T-helper 1 cell (primary cell): ENCODE measurements at regions not wholly inside any gene's neighbourhood (a gene's known extent, or its start where the extent isn't known, plus 50 kb on each side); places are given as distances from the start of the nearest gene placed in this dataset.
"Not testable (repeated sequence)": the region's sequence is repeated elsewhere in the genome, so short reads cannot be mapped to it uniquely, and the experiment has no call there.

Experiments used
- DNase-seq, 5 donors: peaks; one replicate each; pipeline ENCODE4 v3.0.0-alpha.2; 2012 to 2020

GRCh38 chr3:80705290-80705689 is 937.5 kb upstream of the ROBO1 start:
- no peak for DNase-seq

- no peak for DNase-seq
Observed at GRCh38 chr3:80701349-80701748, 933.6 kb upstream of the ROBO1 start.

- DNase-seq = no peak
Observed at GRCh38 chr3:80697291-80697690, 929.5 kb upstream of the ROBO1 start.

- no peak for DNase-seq
Observed at GRCh38 chr3:80696280-80696679, 928.5 kb upstream of the ROBO1 start.

DNA sequence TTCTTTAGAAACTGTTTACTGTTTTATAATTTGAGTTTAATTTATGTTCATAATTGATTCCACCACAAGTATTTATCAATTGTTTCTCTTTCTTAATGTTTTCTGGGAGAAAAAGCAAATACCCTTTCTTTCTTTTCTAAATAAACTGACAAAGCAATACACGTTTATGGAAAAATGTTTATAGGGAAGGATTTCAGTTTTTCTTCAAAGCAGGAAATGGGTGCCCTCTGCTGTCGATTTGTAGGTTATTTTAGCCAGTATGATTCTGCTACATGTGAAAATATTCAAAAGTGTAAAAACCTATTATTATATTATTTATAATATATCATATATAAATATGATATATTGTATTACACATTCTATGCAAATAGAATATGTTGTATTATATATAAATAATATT is 921.0 kb upstream of the ROBO1 start:
- no peak for DNase-seq

DNA sequence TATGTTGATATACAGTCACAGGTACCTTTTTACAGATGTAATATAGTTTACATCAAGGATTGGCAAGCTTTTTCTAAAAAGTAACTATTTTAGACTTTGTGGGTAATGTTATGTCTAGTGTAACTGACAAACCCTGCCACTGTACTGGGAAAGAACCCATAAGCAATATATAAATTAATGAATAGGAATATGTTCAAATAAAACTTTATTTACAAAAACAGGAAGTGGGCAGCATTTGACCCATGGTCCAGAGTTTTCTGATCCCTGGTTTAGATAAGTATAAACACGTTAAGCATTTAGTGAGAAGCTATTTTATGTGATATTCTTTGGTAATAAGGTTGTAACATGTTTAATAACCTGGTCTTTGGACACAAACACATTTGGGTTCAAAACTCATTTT is 915.2 kb upstream of the ROBO1 start:
- DNase-seq = no peak

- DNase-seq = no peak
Observed at GRCh38 chr3:80682235-80682634, 914.4 kb upstream of the ROBO1 start.

- DNase-seq = no peak
Observed at GRCh38 chr3:80677796-80678195, 910.0 kb upstream of the ROBO1 start.

GRCh38 chr3:80676866-80677265 is 909.1 kb upstream of the ROBO1 start:
- DNase-seq = no peak

DNA sequence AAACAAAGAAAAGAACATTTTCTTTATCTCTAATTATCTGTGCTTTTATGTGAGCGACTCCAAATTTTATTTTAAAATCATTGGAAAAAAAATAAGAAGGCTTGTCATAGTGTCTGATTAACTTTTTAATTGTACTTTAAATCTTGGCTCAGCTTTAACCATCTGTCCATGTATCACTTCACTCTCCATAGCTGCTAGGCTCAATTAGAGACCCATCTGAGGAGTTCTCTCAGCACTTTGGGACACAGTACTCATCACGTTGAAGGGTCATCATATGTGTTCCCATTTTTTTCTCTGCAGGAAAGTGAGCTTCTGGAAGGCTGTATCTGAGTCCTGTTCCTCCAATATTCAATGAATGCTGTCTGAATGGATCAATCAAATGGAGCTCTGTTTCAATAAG is 908.5 kb upstream of the ROBO1 start:
- DNase-seq = no peak

DNA sequence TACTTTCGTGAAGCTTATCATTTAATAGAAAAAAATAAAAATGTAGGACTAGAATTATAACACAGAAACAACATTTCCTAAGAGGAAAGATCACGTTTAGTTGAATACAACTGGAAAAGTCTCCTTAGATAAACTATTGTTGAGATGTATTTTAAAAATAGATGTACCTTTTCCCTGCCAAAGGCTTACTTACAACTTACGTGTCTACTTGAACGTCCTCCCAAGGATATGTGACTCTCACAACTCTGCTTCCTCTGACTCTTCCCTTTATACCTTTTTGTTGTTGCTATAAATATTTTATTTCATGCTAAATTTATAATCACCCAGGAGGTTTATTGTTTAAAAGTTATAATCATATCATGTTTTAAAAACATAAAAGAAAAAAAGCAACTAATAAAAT is 908.0 kb upstream of the ROBO1 start:
- DNase-seq = no peak

DNA sequence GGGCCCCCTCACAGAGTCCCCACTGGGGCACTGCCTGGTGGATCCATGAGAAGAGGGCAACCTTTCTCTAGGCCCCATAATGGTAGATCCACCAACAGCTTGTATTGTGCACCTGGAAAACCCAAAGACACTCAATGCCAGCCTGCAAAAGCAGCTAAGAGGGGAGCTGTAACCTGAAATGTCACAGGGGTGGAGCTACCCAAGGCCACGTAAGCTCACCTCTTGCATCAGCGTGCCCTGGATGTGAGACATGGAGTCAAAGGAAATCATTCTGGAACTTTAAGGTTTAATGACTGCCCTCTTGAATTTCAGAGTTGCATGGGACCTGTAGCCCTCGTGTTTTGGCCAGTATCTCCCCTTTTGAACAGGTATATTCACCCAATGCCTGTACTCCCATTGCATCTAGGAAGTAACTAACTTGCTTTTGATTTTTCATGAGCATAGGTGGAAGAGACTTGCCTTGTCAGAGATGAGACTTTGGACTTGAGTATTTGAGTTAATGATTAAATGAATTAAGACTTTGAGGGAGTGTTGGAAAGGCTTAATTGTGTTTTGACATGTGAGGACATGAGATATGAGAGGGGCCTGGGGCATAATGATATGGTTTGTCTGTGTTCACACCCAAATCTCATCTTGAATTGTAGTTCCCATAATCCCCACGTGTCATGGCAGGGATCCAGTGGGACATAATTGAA is 900.9 kb upstream of the ROBO1 start:
- DNase-seq = no peak

- DNase-seq = no peak
Observed at GRCh38 chr3:80668100-80668499, 900.3 kb upstream of the ROBO1 start.

DNA sequence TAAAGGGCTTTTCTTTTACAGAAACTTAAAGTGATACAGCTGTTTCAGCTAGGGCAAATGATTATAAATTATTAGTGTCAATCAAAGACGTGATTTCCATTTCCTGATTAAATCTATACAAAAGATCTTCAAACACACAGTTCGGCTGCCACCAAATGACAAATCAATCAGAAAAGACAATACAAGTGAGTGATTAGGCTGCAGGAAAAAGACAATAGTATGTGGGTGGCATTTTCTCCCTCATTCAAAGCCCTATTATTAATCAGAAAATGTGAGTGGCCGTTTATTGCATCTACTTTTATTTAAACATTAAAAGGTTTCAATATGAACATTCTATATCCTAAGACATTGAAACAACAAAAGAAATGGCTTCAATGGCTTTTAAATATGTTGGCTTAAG is 895.6 kb upstream of the ROBO1 start:
- DNase-seq = no peak

- no peak for DNase-seq
Observed at GRCh38 chr3:80655216-80655615, 887.4 kb upstream of the ROBO1 start.

DNA sequence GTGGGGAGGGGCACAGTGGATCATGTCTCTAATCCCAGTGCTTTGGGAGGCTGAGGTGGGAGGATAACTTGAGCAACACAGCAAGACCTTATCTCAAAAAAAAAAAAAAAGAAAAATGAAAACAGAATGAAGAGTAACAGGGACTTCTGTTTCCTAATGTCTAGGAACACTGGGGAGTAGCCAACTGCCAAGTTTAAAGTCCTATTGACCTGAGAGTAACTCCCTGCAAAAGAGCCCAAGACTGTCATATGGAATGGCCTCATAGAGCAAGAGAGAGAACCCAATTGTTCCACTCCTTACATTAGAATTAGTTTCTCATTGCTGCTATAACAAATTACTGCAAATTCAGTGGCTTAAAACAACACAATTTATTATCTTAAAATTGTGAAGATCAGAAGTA is 881.4 kb upstream of the ROBO1 start:
- no peak for DNase-seq

DNA sequence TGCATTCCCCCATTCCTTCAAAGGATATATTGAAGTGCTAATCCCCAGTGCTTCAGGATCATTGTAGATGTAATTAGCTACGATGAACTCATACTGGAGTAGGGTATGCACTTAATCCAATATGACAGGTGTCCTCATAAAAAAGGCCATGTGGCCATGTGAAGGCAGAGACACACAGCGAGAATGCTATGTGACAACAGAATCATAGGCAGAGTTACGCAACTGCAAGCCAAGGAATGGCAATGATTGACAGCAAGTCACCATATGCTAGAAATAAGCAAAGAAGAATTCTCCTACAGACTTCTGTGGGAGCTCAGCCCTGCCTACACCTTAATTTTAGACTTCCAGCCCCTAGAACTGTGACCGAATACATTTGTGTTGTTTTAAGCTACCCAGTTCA is 875.6 kb upstream of the ROBO1 start:
- no peak for DNase-seq

DNA sequence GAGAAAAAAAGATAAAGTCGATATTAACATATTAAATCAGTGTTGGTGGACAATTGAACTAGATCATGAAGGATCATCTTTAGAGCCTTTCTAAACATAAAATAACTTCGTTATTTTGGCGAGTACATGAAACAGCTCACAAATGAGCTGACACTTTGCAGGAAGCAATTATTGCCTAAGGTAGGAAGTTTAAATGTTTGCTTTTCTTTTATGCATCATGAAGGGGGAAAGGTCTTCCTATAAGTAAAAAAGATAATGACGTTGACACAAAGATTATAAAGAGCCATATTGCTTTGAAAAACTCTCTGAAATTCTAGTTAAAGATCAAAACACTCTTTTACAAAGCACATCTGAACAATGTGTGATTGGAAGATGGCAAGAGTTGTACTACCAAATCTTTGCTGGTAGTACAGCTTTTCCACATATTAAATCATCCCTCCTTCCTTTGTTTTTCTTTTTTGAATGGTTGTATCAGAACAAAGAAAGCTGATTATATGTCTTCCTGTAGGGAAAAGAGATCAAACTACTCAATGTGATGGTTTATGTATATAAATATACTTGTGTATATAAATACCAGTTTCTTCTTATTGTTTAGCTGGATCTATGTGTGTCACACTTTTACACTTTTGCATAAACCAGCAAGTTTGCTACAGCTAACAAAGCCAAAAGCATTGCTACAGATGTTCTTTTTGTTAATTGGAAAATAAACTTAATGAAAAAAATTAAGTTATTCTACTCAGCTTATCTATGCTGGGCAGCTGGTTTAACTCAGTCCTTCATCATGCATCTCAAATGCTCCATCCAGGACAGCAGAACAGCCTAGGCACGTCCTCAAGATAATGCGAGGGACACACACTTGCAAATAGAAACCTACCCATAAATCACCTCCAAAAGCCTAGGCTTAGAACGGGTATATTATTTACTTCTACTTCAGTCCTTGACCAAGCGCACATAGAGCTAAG is 850.8 kb upstream of the ROBO1 start:
- no peak for DNase-seq

GRCh38 chr3:80612366-80612765 is 844.6 kb upstream of the ROBO1 start:
- no peak for DNase-seq

GRCh38 chr3:80608072-80608471 is 840.3 kb upstream of the ROBO1 start:
- DNase-seq = not testable (repeated sequence)

DNA sequence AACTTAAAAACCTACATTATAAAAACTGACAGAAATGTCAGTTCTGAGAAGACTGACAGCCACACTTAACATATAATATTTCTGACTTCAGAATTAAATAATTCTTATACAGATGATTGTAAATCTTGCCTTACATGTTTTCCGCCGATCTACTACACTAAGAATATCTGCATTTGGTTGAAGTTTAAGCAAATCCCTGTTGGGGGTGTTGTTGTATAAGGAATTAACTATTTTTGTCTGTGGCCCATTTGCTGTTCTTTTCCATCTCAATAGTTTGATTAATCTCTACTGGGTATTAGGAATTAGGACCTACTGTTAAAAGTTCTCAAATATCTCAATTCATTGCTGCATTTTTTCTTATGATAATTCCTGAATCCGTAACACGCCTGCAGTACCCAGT is 838.3 kb upstream of the ROBO1 start:
- DNase-seq = no peak

DNA sequence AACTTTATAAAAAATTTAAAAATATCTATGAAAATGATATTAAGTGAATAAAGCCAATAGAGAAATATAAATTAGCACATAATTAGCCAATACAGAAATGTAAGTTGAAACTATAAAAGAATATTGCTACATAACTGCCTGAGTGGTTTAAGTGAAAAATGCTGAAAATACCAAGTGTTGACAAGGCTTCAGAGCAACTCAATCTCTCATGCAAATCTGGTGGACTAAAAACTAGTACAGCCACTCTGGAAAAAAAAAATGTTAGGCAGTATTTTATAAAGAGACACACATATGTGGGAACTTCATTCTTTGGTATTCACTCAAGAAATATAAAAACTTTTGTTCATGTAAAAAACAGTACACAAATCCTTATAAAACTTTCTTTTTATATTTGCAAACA is 833.7 kb upstream of the ROBO1 start:
- DNase-seq = no peak

DNA sequence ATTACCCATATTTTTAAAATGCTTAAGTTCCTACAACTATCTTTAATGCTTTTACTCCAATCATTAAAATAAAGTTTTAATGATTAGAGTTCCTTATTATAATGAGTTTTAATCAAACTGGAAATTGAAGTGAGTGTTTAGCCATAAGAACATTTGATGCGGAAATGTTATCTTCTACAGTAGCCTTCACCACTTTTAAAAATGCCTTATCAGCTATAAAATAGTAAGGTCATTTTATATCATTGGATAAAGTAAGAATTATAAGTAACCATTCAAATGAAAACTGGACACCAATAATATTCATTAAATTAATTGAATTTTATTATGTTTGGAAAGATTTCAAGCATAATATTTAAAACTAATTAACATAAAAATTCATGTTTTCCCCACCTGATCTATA is 825.0 kb upstream of the ROBO1 start:
- no peak for DNase-seq

DNA sequence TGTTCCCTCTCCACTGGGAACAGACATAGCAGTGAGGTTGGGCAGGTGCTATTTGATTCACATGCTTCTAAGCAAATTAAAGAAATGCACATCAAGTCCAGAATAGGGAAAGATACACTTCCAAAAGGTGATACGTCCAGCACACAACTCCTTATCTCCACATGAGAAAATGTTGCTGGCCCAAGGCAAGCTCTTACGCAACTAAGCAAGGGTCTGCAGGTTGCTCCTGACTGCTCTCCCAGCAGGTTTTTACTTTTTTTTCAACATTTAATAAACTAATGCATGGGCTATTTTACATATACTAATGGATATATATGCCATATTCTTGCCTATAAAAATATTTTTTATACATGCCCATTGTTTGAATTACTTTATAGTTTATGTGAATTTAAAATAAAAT is 818.5 kb upstream of the ROBO1 start:
- no peak for DNase-seq
